NCI-H1105 treated with DMSO at 0.1 percent for 48 hours (cell line): ENCODE measurements at regions not wholly inside any gene's neighbourhood (a gene's known extent, or its start where the extent isn't known, plus 50 kb on each side); places are given as distances from the start of the nearest gene placed in this dataset.

Experiments
- DNase-seq: peaks from one replicate; lab custom pipeline; 2025; lab: John Stamatoyannopoulos, UW

GRCh38 chr9:116083837-116084236 is 69.8 kb upstream of the PAPPA start:
- DNase-seq: no peak

GRCh38 chr9:116084497-116084896 is 69.1 kb upstream of the PAPPA start:
- DNase-seq: no peak

- peak; percentile 61 for DNase-seq
These were observed 66.3 kb upstream of the PAPPA start for GRCh38 chr9:116087246-116087645.

GRCh38 chr9:116087751-116088194 is 65.8 kb upstream of the PAPPA start:
- no peak for DNase-seq

GRCh38 chr9:116088396-116088795 is 65.2 kb upstream of the PAPPA start:
- no peak for DNase-seq

- DNase-seq: no peak
These were observed 63.4 kb upstream of the PAPPA start for GRCh38 chr9:116090030-116090770.

GRCh38 chr9:116094846-116095245 is 58.7 kb upstream of the PAPPA start:
- DNase-seq: no peak

- no peak for DNase-seq
These were observed 58.2 kb upstream of the PAPPA start for GRCh38 chr9:116095403-116095802.

GRCh38 chr9:116096046-116096445 is 57.5 kb upstream of the PAPPA start:
- DNase-seq: no peak

- no peak for DNase-seq
These were observed 56.7 kb upstream of the PAPPA start for GRCh38 chr9:116096853-116097252.

GRCh38 chr9:116098476-116098875 is 55.1 kb upstream of the PAPPA start:
- no peak for DNase-seq

- DNase-seq: no peak
These were observed 53.8 kb upstream of the PAPPA start for GRCh38 chr9:116099821-116100220.

GRCh38 chr9:116100711-116101121 is 52.9 kb upstream of the PAPPA start:
- DNase-seq: no peak

GRCh38 chr9:116101516-116101915 is 52.1 kb upstream of the PAPPA start:
- no peak for DNase-seq

GRCh38 chr9:116102596-116102995 is 51.0 kb upstream of the PAPPA start:
- DNase-seq: no peak
